NOMO-1 (cell line): ENCODE measurements at regions not wholly inside any gene's neighbourhood (a gene's known extent, or its start where the extent isn't known, plus 50 kb on each side); places are given as distances from the start of the nearest gene placed in this dataset.
"Not testable (repeated sequence)": the region's sequence is repeated elsewhere in the genome, so short reads cannot be mapped to it uniquely, and the experiment has no call there.

Source experiments
- DNase-seq, 2 experiments: peaks; one replicate each; lab custom pipeline; 2025; ENCODE audit not compliant: unreplicated experiment in 2 of 2; lab: John Stamatoyannopoulos, UW

DNA sequence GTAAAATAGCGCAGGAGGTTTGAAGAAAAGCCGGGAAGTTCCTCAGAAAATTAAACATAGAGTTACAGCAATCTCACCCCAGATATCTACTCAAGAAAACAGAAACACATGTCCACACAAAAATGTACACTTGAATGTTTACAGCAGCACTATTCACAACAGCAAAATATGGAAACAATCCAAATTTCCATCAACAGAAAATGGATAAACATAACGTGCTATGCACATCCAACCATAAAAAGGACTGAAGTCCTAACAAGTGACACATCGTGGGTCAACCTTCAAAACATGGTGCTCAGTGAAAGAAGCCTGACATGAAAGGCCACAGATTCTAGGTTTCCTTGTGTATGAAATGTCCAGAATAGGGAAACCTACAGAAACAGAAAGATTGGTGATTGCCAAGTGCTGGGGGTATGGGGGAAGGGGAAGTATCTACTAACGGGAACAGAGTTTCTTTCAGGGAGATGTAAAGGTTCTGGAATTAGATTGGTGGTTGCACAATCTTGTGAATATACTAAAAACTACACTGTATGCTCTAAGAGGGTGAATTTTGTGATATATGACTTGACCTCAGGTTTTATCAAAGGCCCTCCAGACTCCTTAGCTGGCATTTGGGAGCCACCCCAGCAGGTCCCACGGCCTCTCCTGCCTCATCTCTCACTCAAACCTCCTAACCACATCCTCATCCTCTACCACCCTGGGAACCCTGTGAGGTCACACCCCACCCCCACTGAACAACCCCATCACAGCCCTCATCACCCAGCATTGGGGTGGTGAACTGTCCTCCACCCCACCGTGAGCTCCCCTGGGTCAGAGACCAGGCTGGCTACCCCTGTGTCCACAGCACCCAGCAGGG lies 69.2 kb upstream of the PRR5 start:
- DNase-seq, result no peak

DNA sequence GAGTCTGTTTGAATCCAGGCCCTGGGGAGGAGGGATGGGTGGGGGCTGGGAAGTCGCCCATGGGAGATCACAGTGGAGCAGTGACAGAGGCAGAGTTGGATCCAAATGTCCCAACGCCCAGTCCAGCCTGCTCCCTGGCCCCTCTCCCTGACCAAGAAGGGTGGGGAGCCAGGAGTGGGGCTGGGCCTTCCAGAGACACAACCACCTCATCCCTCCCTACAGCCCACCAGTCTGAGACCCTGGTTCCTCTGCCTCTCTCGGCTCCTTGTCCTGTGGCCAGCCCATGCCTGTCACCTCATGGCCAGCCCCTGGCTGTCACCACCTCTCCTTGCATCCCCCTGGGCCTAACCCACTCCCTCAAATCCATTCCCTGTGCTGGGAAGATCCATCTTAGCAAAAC lies 71.2 kb upstream of the PRR5 start:
- DNase-seq, result no peak

DNA sequence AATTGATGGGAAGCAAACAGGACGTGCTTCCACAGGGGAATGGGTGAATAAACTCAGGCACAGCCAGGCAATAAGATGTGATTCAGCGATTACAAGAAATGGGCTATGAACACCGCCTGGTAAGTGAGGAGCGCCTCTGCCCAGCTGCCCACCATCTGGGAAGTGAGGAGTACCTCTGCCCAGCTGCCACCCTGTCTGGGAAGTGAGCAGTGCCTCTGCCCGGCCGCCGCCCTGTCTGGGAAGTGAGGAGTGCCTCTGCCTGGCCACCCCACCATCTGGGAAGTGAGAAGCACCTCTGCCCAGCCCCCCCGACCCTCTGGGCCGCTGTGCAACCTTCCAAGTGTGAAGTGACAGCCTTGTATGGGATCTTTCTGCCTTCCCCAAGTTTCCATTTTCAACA lies 73.2 kb upstream of the PRR5 start:
- DNase-seq, result no peak

DNA sequence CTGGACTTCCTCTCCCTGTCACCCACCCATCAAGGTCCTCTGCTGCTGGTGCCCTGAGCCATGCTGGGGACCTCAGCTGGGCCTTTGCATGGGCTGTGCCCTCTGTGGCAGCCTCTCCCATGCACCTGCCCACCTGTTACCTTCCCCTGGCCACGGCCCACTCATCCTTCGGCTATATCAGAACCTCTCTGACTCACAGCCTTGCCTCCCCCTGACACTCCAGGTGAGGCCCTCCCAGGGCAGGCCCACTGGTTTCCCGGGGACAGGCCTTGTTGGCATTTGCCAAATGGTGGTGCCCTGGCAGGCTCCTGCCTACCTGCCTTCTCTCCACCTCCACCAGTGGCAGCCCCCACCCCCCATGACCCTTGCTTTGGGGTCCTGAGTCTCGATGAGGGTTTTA lies 73.7 kb upstream of the PRR5 start:
- DNase-seq, result no peak

DNA sequence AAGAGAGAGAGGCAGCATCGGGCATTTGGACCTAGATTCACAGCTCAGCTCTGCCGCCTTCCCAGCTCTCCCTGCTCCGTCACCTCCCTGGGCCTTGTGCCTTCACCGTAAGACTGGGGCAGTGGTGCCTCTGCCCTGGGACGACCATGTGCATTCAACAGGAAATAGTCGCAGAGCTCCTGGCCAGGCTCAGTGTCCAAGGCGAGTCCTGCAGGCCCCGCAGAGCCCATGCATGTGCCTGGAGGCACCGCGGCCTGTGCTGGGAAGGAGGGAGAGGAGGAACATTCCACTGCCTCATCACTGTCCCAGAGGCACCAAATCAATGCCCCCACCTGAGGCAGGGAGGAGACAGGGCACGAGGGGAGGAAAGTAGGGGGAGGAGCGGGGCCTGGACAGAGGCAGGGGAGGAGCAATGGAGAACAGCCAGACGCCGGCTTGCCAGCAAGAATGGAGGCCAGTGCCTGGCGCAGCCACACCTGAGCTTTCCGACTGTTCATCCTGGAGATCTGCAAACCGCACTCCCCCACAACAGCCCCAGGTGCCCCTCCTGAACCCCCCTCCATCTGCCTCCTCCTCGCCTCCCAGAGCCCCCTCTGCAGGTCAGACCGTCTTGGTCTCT lies 74.4 kb upstream of the PRR5 start:
- no peak for DNase-seq

DNA sequence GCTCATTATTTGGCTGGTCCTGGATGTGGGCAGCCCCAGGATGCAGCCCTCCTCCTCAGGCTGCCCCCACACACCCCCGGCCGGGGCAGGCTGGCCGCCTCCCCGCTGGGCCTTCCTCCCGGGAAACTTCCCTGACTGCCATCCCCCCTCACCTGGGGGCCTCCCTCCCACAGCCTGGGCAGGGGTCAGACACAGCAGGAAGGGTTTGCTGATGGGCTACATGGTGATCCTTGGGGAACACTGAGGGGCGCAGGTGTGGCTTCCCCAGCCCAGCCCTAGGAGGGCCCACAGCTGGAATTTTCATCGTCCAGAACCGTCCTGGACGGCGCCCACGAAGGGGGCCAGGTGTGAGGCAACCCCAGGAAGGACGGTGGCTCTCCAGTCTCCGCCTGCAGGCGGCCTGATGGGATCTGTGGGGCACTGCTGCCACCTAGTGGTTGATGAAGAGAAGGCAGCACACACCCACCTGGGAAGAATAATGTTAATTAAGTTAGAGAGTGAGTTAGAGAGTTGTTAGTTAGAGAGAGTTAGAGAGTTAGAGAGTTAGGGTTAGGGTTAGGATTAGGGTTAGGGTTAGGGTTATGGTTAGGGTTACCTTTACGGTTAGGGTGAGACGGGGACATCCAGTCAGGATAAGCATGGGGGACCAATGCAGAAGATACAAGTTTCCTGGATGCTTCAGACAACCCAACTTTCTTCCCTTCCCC lies 75.9 kb upstream of the PRR5 start:
- DNase-seq, result peak; percentile 50 to 54

DNA sequence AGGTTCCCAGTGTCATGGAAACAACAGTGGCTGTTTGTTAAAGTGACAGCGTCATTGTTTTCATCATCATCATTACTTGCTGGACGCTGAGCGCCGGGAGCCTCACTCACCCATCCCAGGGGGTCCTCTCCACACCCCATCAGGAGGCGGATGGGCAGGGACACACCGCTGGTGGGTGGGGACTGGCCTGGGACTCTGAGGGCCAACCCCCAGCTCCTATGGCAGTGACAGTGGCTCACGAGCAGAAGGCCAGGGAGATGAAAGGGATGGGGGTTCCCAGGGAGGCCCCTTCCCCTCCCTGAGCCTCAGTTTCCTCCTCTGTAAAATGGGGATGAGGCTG lies 76.6 kb upstream of the PRR5 start:
- no peak for DNase-seq

DNA sequence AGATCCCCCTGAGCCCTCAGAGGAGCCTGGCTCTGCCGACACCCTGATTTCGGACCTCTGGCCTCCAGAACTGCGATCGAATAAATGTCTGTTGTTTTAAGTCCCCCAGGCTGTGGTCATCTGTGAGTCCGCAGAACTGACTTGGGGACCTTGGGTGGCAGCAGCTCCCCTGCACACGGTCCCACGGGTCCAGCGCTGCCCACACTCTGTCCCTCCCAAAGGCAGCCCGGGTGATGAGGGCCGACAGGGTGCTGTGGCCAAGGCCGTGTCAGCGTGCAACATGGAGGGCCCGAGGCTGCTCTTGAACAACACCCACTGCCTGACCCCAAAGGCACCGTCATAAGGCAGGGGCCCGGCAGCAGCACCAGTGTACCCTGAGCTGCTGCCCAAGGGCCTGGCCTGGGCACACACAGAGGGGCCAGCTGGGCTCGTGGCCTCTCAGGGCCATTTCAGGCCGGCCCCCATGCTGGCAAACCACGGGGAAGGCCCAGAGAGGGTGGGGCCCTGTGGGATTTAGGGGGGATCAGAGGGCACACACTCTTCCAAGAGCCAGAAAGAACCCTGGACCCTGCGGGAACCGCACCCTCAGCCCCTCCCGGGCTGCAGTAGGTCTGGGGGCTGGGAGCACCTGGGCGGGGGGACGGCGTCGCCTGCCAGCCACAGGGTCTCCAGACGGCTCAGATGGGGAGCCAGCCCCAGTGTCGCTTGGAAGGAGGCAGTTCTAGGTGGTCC lies 77.1 kb upstream of the PRR5 start:
- no peak for DNase-seq

DNA sequence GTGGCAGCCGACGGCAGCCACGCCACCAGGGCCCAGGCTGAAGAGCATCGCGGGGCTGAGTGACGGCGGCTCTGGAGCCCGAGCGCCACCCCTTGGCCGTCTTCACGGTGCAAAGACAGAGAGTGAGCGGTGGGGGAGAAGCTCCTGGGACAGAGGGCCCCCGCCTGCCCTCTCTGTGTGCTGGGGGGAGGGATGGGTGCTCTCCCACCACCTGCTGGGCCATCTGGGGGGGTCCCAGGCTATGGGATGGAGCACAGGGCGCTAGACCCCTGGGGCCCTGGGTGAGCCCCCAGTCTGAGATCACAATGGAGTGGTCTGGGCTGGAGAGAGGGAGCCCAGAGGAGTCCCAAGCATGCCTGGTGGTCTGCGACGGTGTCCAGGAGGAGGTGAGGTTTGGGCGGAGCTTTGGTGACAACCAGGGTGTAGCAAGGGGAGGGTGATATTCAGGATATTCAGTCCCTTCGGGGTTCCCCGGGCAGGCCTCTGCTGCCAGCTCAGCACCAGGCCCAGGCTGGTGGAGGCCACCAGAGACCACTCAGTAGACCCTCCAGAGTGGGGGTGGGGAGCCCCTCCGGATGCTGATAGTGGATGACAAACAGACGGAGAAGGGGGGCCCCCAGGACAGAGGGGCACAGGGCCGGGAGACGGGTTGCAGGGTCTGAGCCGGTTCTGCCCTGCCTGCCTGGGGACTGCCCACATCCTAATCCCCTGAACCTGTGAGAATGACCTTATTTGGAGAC lies 78.1 kb upstream of the PRR5 start:
- peak; percentile 27 to 51 for DNase-seq

DNA sequence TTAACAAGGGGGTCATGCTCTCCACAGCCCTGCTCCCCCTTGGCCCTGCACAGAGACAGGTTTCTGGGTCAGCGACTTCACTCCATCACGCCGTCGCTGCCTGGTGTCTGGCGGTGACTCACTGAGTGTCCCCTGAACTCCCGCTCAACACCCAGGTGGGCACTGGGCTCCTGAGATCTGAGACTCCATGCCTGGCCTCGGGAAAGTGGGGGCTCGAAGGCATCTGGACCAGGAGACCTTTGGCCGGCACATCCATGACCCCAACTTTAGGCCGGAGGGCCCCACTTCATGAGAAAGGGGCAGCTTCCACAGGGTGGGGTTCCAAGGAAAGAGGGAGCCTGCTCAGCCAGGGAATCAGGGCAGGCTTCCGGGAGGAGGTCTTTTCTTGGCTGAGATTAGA lies 79.3 kb upstream of the PRR5 start:
- no peak for DNase-seq

DNA sequence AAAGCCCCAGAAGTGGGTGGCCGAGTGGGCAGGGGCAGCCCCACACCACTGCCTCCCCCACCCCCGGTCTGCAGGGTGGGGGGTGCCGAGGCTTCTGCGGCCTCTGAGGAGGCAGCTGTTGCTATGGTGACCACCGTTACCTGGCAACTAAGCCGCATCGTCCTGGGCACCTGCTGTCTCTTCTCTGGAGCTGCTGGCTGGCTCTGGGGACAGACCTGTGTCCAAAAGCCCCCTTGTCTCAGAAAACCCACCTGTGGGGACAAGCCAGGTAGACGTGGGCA lies 79.9 kb upstream of the PRR5 start:
- DNase-seq, result no peak

DNA sequence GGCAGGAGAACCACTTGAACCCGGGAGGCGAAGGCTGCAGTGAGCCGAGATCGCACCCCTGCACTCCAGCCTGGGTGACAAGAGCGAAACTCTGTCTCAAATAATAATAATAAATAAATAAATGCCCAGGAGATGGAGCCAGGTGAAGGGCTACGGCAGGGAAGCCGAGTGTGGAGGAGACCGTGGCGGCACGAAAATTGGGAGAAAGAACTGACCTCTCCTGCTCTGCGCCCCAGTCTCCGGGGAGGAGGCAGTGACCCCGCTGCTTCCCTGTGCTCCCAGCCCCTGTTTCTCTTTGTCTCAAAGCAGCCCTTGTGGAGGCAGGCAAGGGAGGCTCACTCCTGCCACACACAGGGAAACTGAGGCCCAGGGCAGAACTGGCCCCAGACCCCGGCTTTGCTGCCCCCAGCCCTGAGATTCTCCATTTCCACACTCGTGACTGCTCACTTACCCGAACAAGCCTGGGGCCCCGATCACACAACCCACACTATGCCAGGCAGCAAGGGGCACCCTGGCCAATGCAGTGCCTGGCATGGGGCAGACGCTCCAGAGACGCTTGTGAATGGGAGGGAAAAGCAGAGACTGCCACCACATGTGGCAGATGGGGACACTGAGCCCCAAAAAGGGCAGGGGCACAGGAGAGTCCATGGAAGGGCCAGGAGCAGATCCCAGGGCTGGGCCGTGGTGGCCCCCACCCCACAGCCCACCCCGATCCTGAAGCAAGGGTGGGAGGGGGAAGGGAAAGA lies 80.4 kb upstream of the PRR5 start:
- no peak for DNase-seq

DNA sequence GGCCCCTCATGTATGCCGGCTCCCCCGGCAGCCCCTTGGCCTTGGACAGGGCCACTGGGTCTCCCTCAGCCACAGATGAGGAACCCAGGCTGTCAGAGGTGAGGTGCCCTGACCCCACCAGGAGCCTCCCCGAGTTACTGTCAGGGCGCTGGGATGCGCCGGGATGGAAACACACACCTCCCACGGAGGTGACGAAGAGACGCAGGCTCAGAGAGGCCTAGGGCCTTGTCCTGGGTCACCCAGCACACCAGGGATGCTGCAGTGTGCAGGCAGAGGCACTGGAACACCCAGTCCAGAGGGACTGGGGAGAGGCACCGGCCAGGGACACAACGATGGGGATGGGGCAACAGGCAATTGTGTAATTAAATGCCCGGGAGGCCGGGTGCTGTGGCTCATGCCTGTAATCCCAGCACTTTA lies 81.2 kb upstream of the PRR5 start:
- no peak for DNase-seq

DNA sequence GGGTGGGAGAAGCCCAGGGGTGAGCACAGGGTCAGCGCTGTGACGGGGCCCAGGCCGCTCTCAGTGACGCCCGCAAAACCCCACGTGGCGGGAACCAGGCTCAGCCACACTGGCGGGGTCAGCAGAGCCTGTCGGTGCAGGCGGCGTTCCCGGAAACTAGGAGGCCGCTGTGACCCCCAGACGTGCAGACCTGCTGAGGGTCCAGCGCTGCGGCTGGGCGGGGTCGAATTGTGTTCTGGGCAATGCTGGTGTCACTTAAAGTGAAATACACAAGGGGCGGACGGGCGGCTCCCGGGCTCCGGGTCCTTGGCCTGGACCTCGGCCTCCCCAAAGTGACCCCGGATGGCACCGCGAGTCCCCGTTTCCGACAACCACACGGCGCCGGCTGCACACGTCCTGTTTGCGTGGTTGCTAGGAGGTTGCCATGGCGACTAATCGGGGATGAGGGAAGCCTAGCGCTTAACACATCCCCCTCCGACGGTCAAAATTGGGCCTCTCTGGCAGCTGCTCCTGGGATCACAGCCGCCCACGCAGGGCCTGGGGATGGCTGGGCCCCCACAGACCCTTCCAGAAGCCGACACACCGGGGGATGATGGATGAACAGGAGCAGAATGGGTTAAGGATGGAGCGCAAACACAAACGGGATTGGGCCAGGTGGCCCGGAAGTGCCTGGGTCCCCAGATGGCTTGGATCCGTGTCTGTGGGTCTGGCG lies 81.7 kb upstream of the PRR5 start:
- DNase-seq, result peak in 1 of 2 experiments; percentile 46

DNA sequence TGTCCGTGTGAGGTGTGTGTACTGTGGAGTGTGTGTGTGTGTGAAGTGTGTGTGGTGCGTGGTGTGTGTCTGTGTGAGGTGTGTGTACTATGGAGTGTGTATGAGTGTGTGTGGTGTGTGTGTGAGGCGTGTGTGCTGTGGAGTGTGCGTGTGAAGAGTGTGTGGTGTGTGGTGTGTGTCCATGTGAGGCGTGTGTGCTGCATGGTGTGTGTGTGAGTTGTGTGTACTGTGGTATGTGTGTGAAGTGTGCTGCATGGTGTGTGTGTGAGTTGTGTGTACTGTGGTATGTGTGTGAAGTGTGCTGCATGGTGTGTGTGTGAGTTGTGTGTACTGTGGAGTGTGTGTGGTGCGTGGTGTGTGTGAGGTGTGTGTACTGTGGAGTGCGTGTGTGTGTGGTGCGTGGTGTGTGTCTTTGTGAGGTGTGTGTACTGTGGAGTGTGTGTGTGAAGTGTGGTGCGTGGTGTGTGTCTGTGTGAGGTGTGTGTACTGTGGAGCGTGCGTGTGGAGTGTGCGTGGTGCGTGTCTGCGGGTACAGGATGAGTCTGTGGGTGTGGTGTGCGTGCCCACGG lies 82.4 kb upstream of the PRR5 start:
- DNase-seq, result not testable (repeated sequence)

DNA sequence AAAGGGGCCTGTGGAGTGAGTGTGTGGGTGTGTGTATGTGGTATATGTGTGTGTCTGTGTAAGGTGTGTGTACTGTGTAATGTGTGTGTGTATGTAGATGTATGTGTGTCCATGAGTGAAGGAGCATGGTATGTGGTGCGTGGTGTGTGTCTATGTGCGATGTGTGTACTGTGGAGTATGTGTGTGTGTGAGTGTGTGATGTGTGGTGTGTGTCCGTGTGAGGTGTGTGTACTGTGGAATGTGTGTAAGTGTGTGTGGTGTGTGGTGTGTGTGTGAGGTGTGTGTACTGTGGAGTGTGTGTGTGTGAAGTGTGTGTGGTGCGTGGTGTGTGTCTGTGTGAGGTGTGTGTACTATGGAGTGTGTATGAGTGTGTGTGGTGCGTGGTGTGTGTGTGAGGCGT lies 83.1 kb upstream of the PRR5 start:
- DNase-seq, result not testable (repeated sequence)

DNA sequence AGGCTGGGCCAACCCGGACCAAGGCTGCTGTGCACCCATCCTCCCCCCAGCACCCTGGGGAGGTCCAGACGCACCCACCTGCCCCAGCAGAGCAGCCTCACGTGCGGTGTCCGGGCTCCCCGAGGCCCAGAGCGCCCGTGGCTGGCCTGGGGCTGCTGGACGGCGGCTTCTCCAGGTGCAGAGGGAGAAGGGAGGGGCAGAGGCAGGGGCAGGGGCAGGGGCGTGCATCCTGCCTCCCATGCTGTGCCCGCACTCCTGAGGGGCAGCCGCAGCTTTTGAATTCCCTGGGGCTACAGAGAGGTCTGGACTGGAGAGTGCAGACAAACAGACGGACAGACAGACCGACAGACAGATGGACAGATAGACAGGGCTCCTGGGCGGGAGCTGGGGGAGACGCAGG lies 83.6 kb upstream of the PRR5 start:
- no peak for DNase-seq

DNA sequence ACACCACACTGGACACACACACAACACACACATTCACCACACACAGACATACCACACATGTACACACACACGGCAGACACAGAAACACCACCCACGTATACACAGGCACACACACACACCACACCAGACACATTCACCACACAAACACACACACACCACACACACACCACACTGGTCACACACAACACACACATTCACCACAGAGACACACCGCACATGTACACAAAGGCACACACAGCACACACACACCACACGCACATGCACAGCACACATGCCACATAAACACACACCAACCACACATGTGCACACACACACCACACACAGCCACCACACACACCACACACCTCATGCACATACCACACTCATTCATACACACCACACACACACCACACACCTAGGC lies 84.2 kb upstream of the PRR5 start:
- DNase-seq, result no peak
